Ascending aorta (tissue), 2 donors: ENCODE measurements at regions not wholly inside any gene's neighbourhood (a gene's known extent, or its start where the extent isn't known, plus 50 kb on each side); places are given as distances from the start of the nearest gene placed in this dataset.

Experiments used
- DNase-seq, 2 donors: peaks; one replicate each; pipeline ENCODE4 v3.0.0-alpha.2; 2019; ENCODE audit warnings: low spot score in 2 of 2
- H3K27ac ChIP-seq, 2 donors: fragments of 200-600 bp; sonication (generic); one replicate each; pipeline ENCODE4 v1.5.1; 2016 to 2017; ENCODE audit warnings: mild to moderate bottlenecking in 1 of 2
- H3K27me3 ChIP-seq: fragments of 200-600 bp; sonication (generic); one replicate; pipeline ENCODE4 v1.5.1; 2017
- H3K36me3 ChIP-seq, 2 donors: fragments of 200-600 bp; sonication (generic); one replicate each; pipeline ENCODE4 v1.5.1; 2016
- H3K4me1 ChIP-seq, 2 donors: fragments of 200-600 bp; sonication (generic); one replicate each; pipeline ENCODE4 v1.5.1; 2016 to 2017; ENCODE audit warnings: mild to moderate bottlenecking in 1 of 2
- H3K4me3 ChIP-seq, 2 donors: fragments of 200-600 bp; sonication (generic); one replicate each; pipeline ENCODE4 v1.5.1; 2016 to 2017; ENCODE audit warnings: mild to moderate bottlenecking in 1 of 2
- H3K9me3 ChIP-seq, 2 donors: fragments of 200-600 bp; sonication (generic); one replicate each; pipeline ENCODE4 v1.5.1; 2016
- CTCF ChIP-seq, 3 experiments: fragments of 200-600 bp in 2 of 3; fragments of 450-650 bp in 1 of 3; sonication (generic) in 2 of 3; IDR thresholded peaks; one replicate each; pipeline ENCODE4 v1.5.1; 2016 to 2019; ENCODE audit warnings: antibody characterized with exemption in 3 of 3, mild to moderate bottlenecking in 1 of 3, moderate library complexity in 1 of 3
- intact Hi-C: fragments of 100-400 bp; cut with DNase I; formaldehyde crosslinking; loops from one replicate; pipeline ENCODE4 v1.15.1; 2023

- H3K4me3 ChIP-seq = no peak overlapping the region
- H3K4me1 ChIP-seq = no peaks in the 10 kb centered on the region
- H3K27me3 ChIP-seq = no peaks in the 10 kb centered on the region
- H3K27ac ChIP-seq = no peak overlapping the region
- no peaks in the 10 kb centered on the region for H3K9me3 ChIP-seq
- TF ChIP-seq CTCF (IDR thresholded peaks at IDR 0.05) = no peak
- intact Hi-C loops = no loop called here
- H3K36me3 ChIP-seq = no peaks in the 10 kb centered on the region
- DNase-seq = no peak
Measured at GRCh38 chr13:78420814-78421213, 182.5 kb downstream of the POU4F1 start.

GRCh38 chr13:78413887-78414553 lies 189.3 kb downstream of the POU4F1 start:
- Histone ChIP-seq H3K27ac (no peak overlapping the region), H3K9me3 (no peaks in the 10 kb centered on the region), H3K4me1 (no peaks in the 10 kb centered on the region), H3K36me3 (no peaks in the 10 kb centered on the region), H3K4me3 (no peak overlapping the region), H3K27me3 (no peaks in the 10 kb centered on the region)
- DNase-seq = no peak
- TF ChIP-seq CTCF (IDR thresholded peaks at IDR 0.05) = no peak
- intact Hi-C loops = no loop called here

GRCh38 chr13:78410847-78411246 lies 192.5 kb downstream of the POU4F1 start:
- no peak for TF ChIP-seq CTCF (IDR thresholded peaks at IDR 0.05)
- Histone ChIP-seq H3K36me3 (no peaks in the 10 kb centered on the region), H3K4me1 (no peaks in the 10 kb centered on the region), H3K4me3 (no peak overlapping the region), H3K9me3 (no peaks in the 10 kb centered on the region), H3K27me3 (no peaks in the 10 kb centered on the region), H3K27ac (no peak overlapping the region)
- DNase-seq = no peak
- intact Hi-C loops = no loop called here

GRCh38 chr13:78410164-78410563 lies 193.2 kb downstream of the POU4F1 start:
- H3K4me1 ChIP-seq = no peaks in the 10 kb centered on the region
- no peak overlapping the region for H3K27ac ChIP-seq
- TF ChIP-seq CTCF (IDR thresholded peaks at IDR 0.05) = no peak
- no peaks in the 10 kb centered on the region for H3K36me3 ChIP-seq
- no peaks in the 10 kb centered on the region for H3K27me3 ChIP-seq
- DNase-seq = no peak
- intact Hi-C loops = no loop called here
- H3K9me3 ChIP-seq = no peaks in the 10 kb centered on the region
- no peak overlapping the region for H3K4me3 ChIP-seq

- no peaks in the 10 kb centered on the region for H3K36me3 ChIP-seq
- DNase-seq = no peak
- H3K27me3 ChIP-seq = no peaks in the 10 kb centered on the region
- intact Hi-C loops = no loop called here
- H3K9me3 ChIP-seq = no peaks in the 10 kb centered on the region
- no peak overlapping the region for H3K4me3 ChIP-seq
- H3K27ac ChIP-seq = no peak overlapping the region
- no peaks in the 10 kb centered on the region for H3K4me1 ChIP-seq
- TF ChIP-seq CTCF (IDR thresholded peaks at IDR 0.05) = no peak
Measured at GRCh38 chr13:78409172-78409571, 194.2 kb downstream of the POU4F1 start.
